ENCODE measurements at regions not wholly inside any gene's neighbourhood (a gene's known extent, or its start where the extent isn't known, plus 50 kb on each side); places are given as distances from the start of the nearest gene placed in this dataset.

GRCh38 chr22:22825213-22825593 is 62.4 kb upstream of the IGLL5 start:
- no peak for DNase-seq

DNA sequence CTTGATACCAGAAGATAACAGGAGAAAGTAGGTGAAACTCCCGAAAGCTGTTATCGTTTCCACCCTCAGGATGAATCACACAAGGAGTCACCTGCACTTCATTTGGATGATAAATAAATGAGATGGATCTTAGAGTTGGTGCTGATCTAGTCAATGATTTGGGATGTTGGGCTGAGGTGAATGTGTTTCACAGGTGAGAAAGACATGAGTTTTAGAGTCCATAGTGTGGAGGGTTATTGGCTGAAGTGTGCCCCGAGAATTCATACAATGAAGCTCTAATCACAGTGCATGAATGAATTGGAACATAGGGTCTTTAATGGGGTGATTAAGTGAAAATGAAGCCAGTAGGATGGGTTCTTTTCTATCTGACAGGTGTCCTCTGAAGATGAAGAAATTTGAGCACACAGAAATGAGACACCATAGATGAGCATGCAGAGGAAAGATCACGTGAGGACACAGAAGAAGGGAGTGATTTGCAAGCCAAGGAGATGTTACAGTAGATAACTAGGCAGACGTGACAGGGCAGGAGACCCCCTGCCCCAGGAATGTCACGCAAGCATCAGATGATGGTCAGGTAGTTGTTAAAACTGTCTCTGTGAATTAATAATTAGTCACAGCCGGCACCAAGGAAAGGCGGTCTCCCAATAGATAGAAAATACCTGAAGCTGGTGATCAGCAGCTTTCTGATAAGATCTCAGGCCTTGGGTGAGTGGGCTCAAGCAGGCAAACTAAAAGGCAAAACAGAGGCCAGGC is 60.3 kb upstream of the IGLL5 start:
- no peak for DNase-seq

- DNase-seq = no peak
Observed at GRCh38 chr22:22830193-22830592, 57.4 kb upstream of the IGLL5 start.

- DNase-seq = no peak
Observed at GRCh38 chr22:22830957-22831688, 56.5 kb upstream of the IGLL5 start.

GRCh38 chr22:22833059-22833458 is 54.6 kb upstream of the IGLL5 start:
- no peak for DNase-seq

GRCh38 chr22:22833488-22833887 is 54.1 kb upstream of the IGLL5 start:
- no peak for DNase-seq

- no peak for DNase-seq
Observed at GRCh38 chr22:22834204-22834603, 53.4 kb upstream of the IGLL5 start.

GRCh38 chr22:22834783-22835182 is 52.8 kb upstream of the IGLL5 start:
- no peak for DNase-seq

- no peak for DNase-seq
Observed at GRCh38 chr22:22835242-22835641, 52.4 kb upstream of the IGLL5 start.

DNA sequence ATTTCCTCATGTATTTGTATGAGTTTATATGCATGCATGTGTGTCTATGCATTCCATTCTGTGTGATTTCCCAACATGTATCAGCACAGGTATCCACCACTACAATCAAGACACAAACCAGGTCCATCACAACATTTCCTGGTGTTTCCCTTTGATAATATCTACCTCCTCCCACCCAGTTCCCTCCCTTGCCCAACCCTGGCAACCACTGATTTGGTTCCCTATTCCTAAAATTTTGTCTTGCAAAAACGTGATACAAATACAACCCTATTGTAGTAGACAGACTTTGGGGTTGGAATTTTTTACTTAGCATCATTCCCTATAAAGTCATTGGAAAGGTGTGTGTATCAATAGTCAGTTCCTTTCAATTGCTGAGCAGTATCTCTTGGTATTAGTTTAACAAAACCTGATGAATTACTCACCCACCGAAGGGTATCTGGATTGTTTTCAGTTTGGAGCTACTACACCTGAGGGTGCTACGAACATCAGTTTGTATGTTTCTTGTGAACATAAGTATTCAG is 51.8 kb upstream of the IGLL5 start:
- no peak for DNase-seq

- DNase-seq = no peak
Observed at GRCh38 chr22:22836635-22837034, 51.0 kb upstream of the IGLL5 start.
